Thyroid gland (tissue), 4 donors: ENCODE measurements at regions not wholly inside any gene's neighbourhood (a gene's known extent, or its start where the extent isn't known, plus 50 kb on each side); places are given as distances from the start of the nearest gene placed in this dataset.

ENCODE experiments used
- DNase-seq, 2 donors: peaks; one replicate each; pipeline ENCODE4 v3.0.0-alpha.2; 2019
- H3K27ac ChIP-seq, 3 donors: fragments of 200-600 bp; sonication (generic); 1 replicate in 2 of 3; 2 replicates in 1 of 3; pipeline ENCODE4 v1.5.1; 2016 to 2019; ENCODE audit warnings: mild to moderate bottlenecking in 1 of 3, moderate library complexity in 1 of 3
- H3K27me3 ChIP-seq: fragments of 200-600 bp; sonication (generic); one replicate; pipeline ENCODE4 v1.5.1; 2019
- H3K36me3 ChIP-seq, 2 donors: fragments of 200-600 bp; sonication (generic); one replicate each; pipeline ENCODE4 v1.5.1; 2016 to 2019
- H3K4me1 ChIP-seq, 2 donors: fragments of 200-600 bp; sonication (generic); one replicate each; pipeline ENCODE4 v1.5.1; 2017 to 2019
- H3K4me3 ChIP-seq, 3 donors: fragments of 200-600 bp; sonication (generic); replicated peaks in 1 of 3; 1 replicate in 2 of 3; 2 replicates in 1 of 3; pipeline ENCODE4 v1.5.1; 2016; ENCODE audit warnings: mild to moderate bottlenecking in 1 of 3
- H3K9me3 ChIP-seq: fragments of 200-600 bp; sonication (generic); one replicate; pipeline ENCODE4 v1.5.1; 2017
- POLR2A ChIP-seq, 2 donors: fragments of 450-650 bp; IDR thresholded peaks; one replicate each; pipeline ENCODE4 v1.6.1; 2017; ENCODE audit warnings: antibody characterized with exemption in 2 of 2, mild to moderate bottlenecking in 2 of 2, moderate library complexity in 1 of 2
- WGBS, 2 donors: methylation state at CpG; one replicate each; pipeline ENCODE4 v1.1.5; 2017; 5-methylcytosine and 5-hydroxymethylcytosine counted together
- intact Hi-C: fragments of 100-400 bp; cut with DNase I; formaldehyde crosslinking; loops from one replicate; pipeline ENCODE4 v1.15.1; 2023
- TF ChIP-seq, protein P1 (sequence below), 6 experiments: fragments of 200-600 bp in 3 of 6; fragments of 450-650 bp in 3 of 6; sonication (generic) in 3 of 6; IDR thresholded peaks; one replicate each; pipeline ENCODE4 v1.5.1; 2016 to 2019; ENCODE audit warnings: antibody characterized with exemption in 6 of 6, mild to moderate bottlenecking in 2 of 6, inconsistent platforms in 1 of 6, moderate library complexity in 1 of 6

- Histone ChIP-seq H3K27ac (no peak overlapping the region), H3K36me3 (no peaks in the 10 kb centered on the region), H3K9me3 (no peaks in the 10 kb centered on the region), H3K27me3 (no peaks in the 10 kb centered on the region), H3K4me3 (no peak overlapping the region), H3K4me1 (no peaks in the 10 kb centered on the region)
- intact Hi-C loops = no loop called here
- no peak for DNase-seq
- TF ChIP-seq POLR2A (IDR thresholded peaks at IDR 0.05) = no peak
- TF ChIP-seq, protein P1, sequence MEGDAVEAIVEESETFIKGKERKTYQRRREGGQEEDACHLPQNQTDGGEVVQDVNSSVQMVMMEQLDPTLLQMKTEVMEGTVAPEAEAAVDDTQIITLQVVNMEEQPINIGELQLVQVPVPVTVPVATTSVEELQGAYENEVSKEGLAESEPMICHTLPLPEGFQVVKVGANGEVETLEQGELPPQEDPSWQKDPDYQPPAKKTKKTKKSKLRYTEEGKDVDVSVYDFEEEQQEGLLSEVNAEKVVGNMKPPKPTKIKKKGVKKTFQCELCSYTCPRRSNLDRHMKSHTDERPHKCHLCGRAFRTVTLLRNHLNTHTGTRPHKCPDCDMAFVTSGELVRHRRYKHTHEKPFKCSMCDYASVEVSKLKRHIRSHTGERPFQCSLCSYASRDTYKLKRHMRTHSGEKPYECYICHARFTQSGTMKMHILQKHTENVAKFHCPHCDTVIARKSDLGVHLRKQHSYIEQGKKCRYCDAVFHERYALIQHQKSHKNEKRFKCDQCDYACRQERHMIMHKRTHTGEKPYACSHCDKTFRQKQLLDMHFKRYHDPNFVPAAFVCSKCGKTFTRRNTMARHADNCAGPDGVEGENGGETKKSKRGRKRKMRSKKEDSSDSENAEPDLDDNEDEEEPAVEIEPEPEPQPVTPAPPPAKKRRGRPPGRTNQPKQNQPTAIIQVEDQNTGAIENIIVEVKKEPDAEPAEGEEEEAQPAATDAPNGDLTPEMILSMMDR (IDR thresholded peaks at IDR 0.05) = no peak
- 77% methylated on average over 6 of the region's 6 CpGs for WGBS, 2 donors
Measured at GRCh38 chr3:38978729-38979128, 73.0 kb downstream of the SCN11A start.

- Histone ChIP-seq H3K27me3 (no peaks in the 10 kb centered on the region), H3K9me3 (no peaks in the 10 kb centered on the region), H3K4me3 (no peak overlapping the region), H3K4me1 (no peaks in the 10 kb centered on the region), H3K36me3 (no peaks in the 10 kb centered on the region), H3K27ac (no peak overlapping the region)
- DNase-seq = no peak
- 91 to 92% methylated on average over 7 of the region's 7 CpGs for WGBS, 2 donors
- TF ChIP-seq POLR2A (IDR thresholded peaks at IDR 0.05) = no peak
- TF ChIP-seq, protein P1 (IDR thresholded peaks at IDR 0.05) = no peak
- intact Hi-C loops = no loop called here
Measured at GRCh38 chr3:38970851-38971638, 80.7 kb downstream of the SCN11A start.

GRCh38 chr3:38969317-38970235, 82.2 kb downstream of the SCN11A start:
- intact Hi-C loops = no loop called here
- WGBS, 2 donors = 44 to 52% methylated on average over 7 to 9 of the region's 9 CpGs

GRCh38 chr3:38968891-38969290, 82.9 kb downstream of the SCN11A start:
- no peaks in the 10 kb centered on the region for H3K36me3 ChIP-seq
- TF ChIP-seq, protein P1 (IDR thresholded peaks at IDR 0.05) = no peak
- no peak for TF ChIP-seq POLR2A (IDR thresholded peaks at IDR 0.05)
- H3K4me3 ChIP-seq = no peak overlapping the region
- H3K27ac ChIP-seq = no peak overlapping the region
- H3K9me3 ChIP-seq = no peaks in the 10 kb centered on the region
- no peak for DNase-seq
- intact Hi-C loops = no loop called here
- no peaks in the 10 kb centered on the region for H3K4me1 ChIP-seq
- WGBS, 2 donors = 80 to 86% methylated on average over 2 of the region's 2 CpGs
- no peaks in the 10 kb centered on the region for H3K27me3 ChIP-seq

More at GRCh38 chr3:38969317-38970235, 82.2 kb downstream of the SCN11A start:
- Histone ChIP-seq H3K4me1 (no peaks in the 10 kb centered on the region), H3K4me3 (no peak overlapping the region), H3K27ac (no peak overlapping the region), H3K36me3 (no peaks in the 10 kb centered on the region), H3K27me3 (no peaks in the 10 kb centered on the region), H3K9me3 (no peaks in the 10 kb centered on the region)
- TF ChIP-seq, protein P1 (IDR thresholded peaks at IDR 0.05) = no peak
- no peak for TF ChIP-seq POLR2A (IDR thresholded peaks at IDR 0.05)
- DNase-seq = no peak

GRCh38 chr3:38968403-38968802, 83.3 kb downstream of the SCN11A start:
- no peak for DNase-seq
- no peaks in the 10 kb centered on the region for H3K4me1 ChIP-seq
- H3K27me3 ChIP-seq = no peaks in the 10 kb centered on the region
- H3K9me3 ChIP-seq = no peaks in the 10 kb centered on the region
- no peak overlapping the region for H3K27ac ChIP-seq
- intact Hi-C loops = no loop called here
- WGBS, 2 donors = 80 to 83% methylated on average over 4 of the region's 4 CpGs
- no peaks in the 10 kb centered on the region for H3K36me3 ChIP-seq
- H3K4me3 ChIP-seq = no peak overlapping the region
- TF ChIP-seq, protein P1 (IDR thresholded peaks at IDR 0.05) = no peak
- no peak for TF ChIP-seq POLR2A (IDR thresholded peaks at IDR 0.05)
